CD1c-positive myeloid dendritic cell (primary cell): ENCODE measurements at regions not wholly inside any gene's neighbourhood (a gene's known extent, or its start where the extent isn't known, plus 50 kb on each side); places are given as distances from the start of the nearest gene placed in this dataset.

Experiments
- DNase-seq: peaks from one replicate; pipeline ENCODE4 v3.0.0-alpha.2; 2016; ENCODE audit errors: extremely low spot score

- no peak for DNase-seq
These were observed 1398.0 kb upstream of the FLRT2 start for GRCh38 chr14:84131924-84132323.

- DNase-seq: no peak
These were observed 1385.8 kb upstream of the FLRT2 start for GRCh38 chr14:84144166-84144565.

- DNase-seq: no peak
These were observed 1377.5 kb upstream of the FLRT2 start for GRCh38 chr14:84152452-84152851.

GRCh38 chr14:84162633-84163032, 1367.3 kb upstream of the FLRT2 start:
- no peak for DNase-seq

GRCh38 chr14:84167026-84167425, 1362.9 kb upstream of the FLRT2 start:
- DNase-seq: no peak

- no peak for DNase-seq
These were observed 1349.6 kb upstream of the FLRT2 start for GRCh38 chr14:84180336-84180735.

GRCh38 chr14:84181072-84181471, 1348.9 kb upstream of the FLRT2 start:
- no peak for DNase-seq

GRCh38 chr14:84195514-84195913, 1334.4 kb upstream of the FLRT2 start:
- DNase-seq: no peak

- no peak for DNase-seq
These were observed 1332.2 kb upstream of the FLRT2 start for GRCh38 chr14:84197704-84198103.

GRCh38 chr14:84202486-84202885, 1327.5 kb upstream of the FLRT2 start:
- DNase-seq: no peak

GRCh38 chr14:84203896-84204295, 1326.0 kb upstream of the FLRT2 start:
- no peak for DNase-seq

GRCh38 chr14:84208451-84208850, 1321.5 kb upstream of the FLRT2 start:
- no peak for DNase-seq

GRCh38 chr14:84209031-84209430, 1320.9 kb upstream of the FLRT2 start:
- DNase-seq: no peak

- no peak for DNase-seq
These were observed 1312.9 kb upstream of the FLRT2 start for GRCh38 chr14:84217066-84217465.

GRCh38 chr14:84225268-84225667, 1304.7 kb upstream of the FLRT2 start:
- DNase-seq: no peak

- no peak for DNase-seq
These were observed 1301.2 kb upstream of the FLRT2 start for GRCh38 chr14:84228702-84229101.

GRCh38 chr14:84234281-84234680, 1295.7 kb upstream of the FLRT2 start:
- no peak for DNase-seq

GRCh38 chr14:84236290-84236689, 1293.7 kb upstream of the FLRT2 start:
- DNase-seq: no peak

GRCh38 chr14:84237881-84238280, 1292.1 kb upstream of the FLRT2 start:
- DNase-seq: no peak

GRCh38 chr14:84247693-84248092, 1282.3 kb upstream of the FLRT2 start:
- no peak for DNase-seq

GRCh38 chr14:84250893-84251292, 1279.1 kb upstream of the FLRT2 start:
- DNase-seq: no peak

- no peak for DNase-seq
These were observed 1278.4 kb upstream of the FLRT2 start for GRCh38 chr14:84251411-84252115.

- DNase-seq: no peak
These were observed 1277.2 kb upstream of the FLRT2 start for GRCh38 chr14:84252706-84253105.

- no peak for DNase-seq
These were observed 1276.6 kb upstream of the FLRT2 start for GRCh38 chr14:84253326-84253725.
